ENCODE measurements at regions not wholly inside any gene's neighbourhood (a gene's known extent, or its start where the extent isn't known, plus 50 kb on each side); places are given as distances from the start of the nearest gene placed in this dataset.

DNA sequence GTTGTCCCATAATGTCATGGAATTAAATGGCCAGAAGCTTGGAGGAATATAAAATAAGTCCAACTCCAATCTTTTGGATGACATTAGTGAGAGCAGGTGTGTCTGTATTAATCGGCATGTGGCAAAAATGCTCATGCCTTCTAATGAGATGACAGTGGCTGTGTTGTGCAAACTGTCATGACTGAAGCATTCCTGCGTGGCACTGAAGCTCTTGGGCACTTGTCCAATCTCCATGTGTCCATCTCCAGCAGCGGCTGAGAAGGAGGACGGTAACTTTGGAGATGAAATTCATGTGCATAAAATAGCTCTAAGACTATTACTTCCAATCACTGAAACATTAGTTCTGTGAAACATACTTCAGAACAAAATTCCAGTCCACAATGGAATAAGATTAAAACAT lies 697.5 kb upstream of the GRAMD2B start:
- no TSS peak for BruUV-seq (replicated peaks)
- ChIA-PET POLR2A (interaction anchor here (0.6 kb wide), 1 partner anchor 1057 kb away, joined by 3 read pairs; no protein-coding TSS in a partner anchor), CTCF (no interaction called here)
- intact Hi-C loops (cut with micrococcal nuclease; ENCODE audit: unreplicated experiment): no loop called here
- DNase-seq (ENCODE audit: low read depth, low spot score) (no peak), ATAC-seq (no peak)
- Histone ChIP-seq H3K4me1 (ENCODE audit: control insufficient read depth, insufficient read depth, low read length) (no peaks in the 10 kb centered on the region), H3K36me3 (ENCODE audit: control insufficient read depth, insufficient read depth, low read length) (no peaks in the 10 kb centered on the region), H3K27ac (ENCODE audit: low read length) (no peak overlapping the region), H3K27me3 (ENCODE audit: control insufficient read depth, insufficient read depth, low read length) (no peaks in the 10 kb centered on the region), H3K9me3 (ENCODE audit: control insufficient read depth, insufficient read depth, low read depth, low read length) (no peaks in the 10 kb centered on the region), H3K4me3 (ENCODE audit: low read depth in 2 of 2, low read length in 2 of 2) (no peak overlapping the region)
- in situ Hi-C loops (cut with HindIII; ENCODE audit: low pct_unique_long_range_greater_than_20kb, low sequenced_read_pairs): no loop called here
- no peak for TF ChIP-seq TCF7L2 (IDR thresholded peaks at IDR 0.05; ENCODE audit: low read depth, low read length)
- no peak for TF ChIP-seq REST (IDR thresholded peaks at IDR 0.05; ENCODE audit: insufficient read depth in 1 of 2, low read depth in 2 of 2, low read length in 1 of 2)
- TF ChIP-seq, protein P1, sequence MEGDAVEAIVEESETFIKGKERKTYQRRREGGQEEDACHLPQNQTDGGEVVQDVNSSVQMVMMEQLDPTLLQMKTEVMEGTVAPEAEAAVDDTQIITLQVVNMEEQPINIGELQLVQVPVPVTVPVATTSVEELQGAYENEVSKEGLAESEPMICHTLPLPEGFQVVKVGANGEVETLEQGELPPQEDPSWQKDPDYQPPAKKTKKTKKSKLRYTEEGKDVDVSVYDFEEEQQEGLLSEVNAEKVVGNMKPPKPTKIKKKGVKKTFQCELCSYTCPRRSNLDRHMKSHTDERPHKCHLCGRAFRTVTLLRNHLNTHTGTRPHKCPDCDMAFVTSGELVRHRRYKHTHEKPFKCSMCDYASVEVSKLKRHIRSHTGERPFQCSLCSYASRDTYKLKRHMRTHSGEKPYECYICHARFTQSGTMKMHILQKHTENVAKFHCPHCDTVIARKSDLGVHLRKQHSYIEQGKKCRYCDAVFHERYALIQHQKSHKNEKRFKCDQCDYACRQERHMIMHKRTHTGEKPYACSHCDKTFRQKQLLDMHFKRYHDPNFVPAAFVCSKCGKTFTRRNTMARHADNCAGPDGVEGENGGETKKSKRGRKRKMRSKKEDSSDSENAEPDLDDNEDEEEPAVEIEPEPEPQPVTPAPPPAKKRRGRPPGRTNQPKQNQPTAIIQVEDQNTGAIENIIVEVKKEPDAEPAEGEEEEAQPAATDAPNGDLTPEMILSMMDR (IDR thresholded peaks at IDR 0.05): no peak
- no peak for TF ChIP-seq SIN3A (IDR thresholded peaks at IDR 0.05; ENCODE audit: borderline replicate concordance, insufficient read depth, low read depth, low read length)
- TF ChIP-seq POLR2AphosphoS5 (IDR thresholded peaks at IDR 0.05; ENCODE audit: low read depth, low read length): no peak

DNA sequence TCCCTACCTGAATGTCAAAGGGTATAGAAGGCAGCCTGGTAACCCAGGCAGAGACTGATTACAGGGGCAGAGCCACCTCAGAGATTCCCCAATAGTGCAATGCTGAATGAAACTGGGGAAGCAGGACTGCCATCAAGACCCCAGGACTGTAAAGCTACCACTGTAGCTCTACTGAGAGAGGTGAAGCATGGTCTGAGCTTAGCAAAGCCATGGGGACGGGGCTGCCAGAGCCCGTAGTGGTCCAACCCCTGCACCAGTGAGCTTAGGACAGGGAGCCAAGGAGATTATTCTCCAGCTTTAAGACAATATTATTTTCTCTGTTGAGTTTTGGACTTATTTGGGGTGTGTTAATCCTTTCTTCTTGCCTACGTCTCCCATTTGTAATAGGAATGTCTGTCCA lies 679.3 kb upstream of the GRAMD2B start:
- Histone ChIP-seq H3K4me3 (ENCODE audit: low read depth in 2 of 2, low read length in 2 of 2) (no peak overlapping the region), H3K9me3 (ENCODE audit: control insufficient read depth, insufficient read depth, low read depth, low read length) (no peaks in the 10 kb centered on the region), H3K27me3 (ENCODE audit: control insufficient read depth, insufficient read depth, low read length) (no peaks in the 10 kb centered on the region), H3K27ac (ENCODE audit: low read length) (no peak overlapping the region), H3K4me1 (ENCODE audit: control insufficient read depth, insufficient read depth, low read length) (no peaks in the 10 kb centered on the region), H3K36me3 (ENCODE audit: control insufficient read depth, insufficient read depth, low read length) (no peaks in the 10 kb centered on the region)
- no peak for DNase-seq (ENCODE audit: low read depth, low spot score)
- in situ Hi-C loops (cut with HindIII; ENCODE audit: low pct_unique_long_range_greater_than_20kb, low sequenced_read_pairs): no loop called here
- BruUV-seq (replicated peaks): no TSS peak
- intact Hi-C loops (cut with micrococcal nuclease; ENCODE audit: unreplicated experiment): no loop called here
- ChIA-PET CTCF (no interaction called here), POLR2A (no interaction called here)
- no peak for ATAC-seq
- no peak for TF ChIP-seq SIN3A (IDR thresholded peaks at IDR 0.05; ENCODE audit: borderline replicate concordance, insufficient read depth, low read depth, low read length)
- TF ChIP-seq POLR2AphosphoS5 (IDR thresholded peaks at IDR 0.05; ENCODE audit: low read depth, low read length): no peak
- no peak for TF ChIP-seq REST (IDR thresholded peaks at IDR 0.05; ENCODE audit: insufficient read depth in 1 of 2, low read depth in 2 of 2, low read length in 1 of 2)
